PC-9 (cell line): ENCODE measurements at regions not wholly inside any gene's neighbourhood (a gene's known extent, or its start where the extent isn't known, plus 50 kb on each side); places are given as distances from the start of the nearest gene placed in this dataset.

Experiments
- BruUV-seq: library from RNA; stranded (reverse); fragments of 400-500 nt; replicated peaks from 2 replicates; lab custom pipeline; 2021; lab: Mats Ljungman, UMichigan
- CTCF ChIA-PET: fragments of 300-600 bp; sonication (Branson Sonifier 250); formaldehyde crosslinking; loops from one replicate; lab custom pipeline; 2022; ENCODE audit warnings: antibody characterized with exemption; lab: Charles Lee
- POLR2A ChIA-PET: fragments of 300-600 bp; sonication (Branson Sonifier 250); formaldehyde crosslinking; loops from one replicate; lab custom pipeline; 2022; ENCODE audit warnings: antibody characterized with exemption; ENCODE audit not compliant: unreplicated experiment; lab: Charles Lee
- DNase-seq, 2 experiments: peaks; one replicate each; pipeline versions ENCODE4 v3.0.0 to v3.0.0-alpha.2; 2015 to 2022; ENCODE audit warnings: mixed read lengths in 1 of 2
- H2AFZ ChIP-seq: fragments of 200-600 bp; sonication (generic); 2 replicates; pipeline ENCODE4 v1.8.1; 2017; ENCODE audit warnings: antibody characterized with exemption
- H3F3A ChIP-seq: fragments of 200-600 bp; sonication (generic); 2 replicates; pipeline ENCODE4 v1.8.1; 2017; ENCODE audit warnings: antibody characterized with exemption, mild to moderate bottlenecking, low read depth; ENCODE audit not compliant: insufficient read depth
- H3K27ac ChIP-seq: fragments of 200-600 bp; sonication (generic); 2 replicates; pipeline ENCODE4 v1.6.1; 2016; ENCODE audit warnings: mixed run types
- H3K27me3 ChIP-seq: fragments of 200-600 bp; sonication (generic); 2 replicates; pipeline ENCODE4 v1.6.1; 2016; ENCODE audit warnings: low read depth, mixed run types; ENCODE audit not compliant: insufficient read depth
- H3K36me3 ChIP-seq: fragments of 200-600 bp; sonication (generic); 2 replicates; pipeline ENCODE4 v1.6.1; 2016; ENCODE audit warnings: low read depth, mixed run types
- H3K4me1 ChIP-seq: fragments of 200-600 bp; sonication (generic); replicated peaks from 2 replicates; pipeline ENCODE4 v1.6.1; 2016; ENCODE audit warnings: mixed run types; ENCODE audit not compliant: insufficient read depth
- H3K4me2 ChIP-seq: fragments of 200-600 bp; sonication (generic); 2 replicates; pipeline ENCODE4 v1.6.1; 2017; ENCODE audit warnings: mixed run types
- H3K4me3 ChIP-seq: fragments of 200-600 bp; sonication (generic); 2 replicates; pipeline ENCODE4 v1.6.1; 2016; ENCODE audit warnings: mixed run types
- H3K79me2 ChIP-seq: fragments of 200-600 bp; sonication (generic); 2 replicates; pipeline ENCODE4 v1.6.1; 2017; ENCODE audit warnings: low read depth, mixed run types
- H3K9me2 ChIP-seq: fragments of 200-600 bp; sonication (generic); 2 replicates; pipeline ENCODE4 v1.8.1; 2017; ENCODE audit warnings: mild to moderate bottlenecking; ENCODE audit not compliant: insufficient read depth
- H3K9me3 ChIP-seq: fragments of 200-600 bp; sonication (generic); 2 replicates; pipeline ENCODE4 v1.8.1; 2016; ENCODE audit warnings: low read depth; ENCODE audit not compliant: insufficient read depth
- H4K20me1 ChIP-seq: fragments of 200-600 bp; sonication (generic); 2 replicates; pipeline ENCODE4 v1.8.1; 2017; ENCODE audit not compliant: insufficient read depth
- CTCF ChIP-seq: fragments of 200-600 bp; sonication (generic); conservative IDR thresholded peaks from 2 replicates; pipeline ENCODE4 v1.6.1; 2017; ENCODE audit warnings: mixed run types, antibody characterized with exemption, mild to moderate bottlenecking, moderate library complexity
- EZH2 ChIP-seq: fragments of 200-600 bp; sonication (generic); IDR thresholded peaks from 2 replicates; pipeline ENCODE4 v1.8.0; 2017; ENCODE audit warnings: antibody characterized with exemption, low read depth
- intact Hi-C: fragments of 100-400 bp; cut with micrococcal nuclease; formaldehyde crosslinking; loops from one replicate; pipeline ENCODE4 v1.10.0; 2022; ENCODE audit not compliant: unreplicated experiment

- Histone ChIP-seq H3K9me2 (no peaks in the 10 kb centered on the region), H4K20me1 (no peaks in the 10 kb centered on the region), H3K27me3 (no peaks in the 10 kb centered on the region), H3K36me3 (no peaks in the 10 kb centered on the region), H3K9me3 (no peaks in the 10 kb centered on the region), H3K79me2 (no peaks in the 10 kb centered on the region), H3K4me2 (no peak overlapping the region), H3F3A (no peaks in the 10 kb centered on the region), H2AFZ (no peak overlapping the region), H3K4me1 (no peaks in the 10 kb centered on the region), H3K4me3 (no peak overlapping the region), H3K27ac (no peak overlapping the region)
- no TSS peak for BruUV-seq
- DNase-seq = no peak
- intact Hi-C loops = no loop called here
- ChIA-PET CTCF (no interaction called here), POLR2A (no interaction called here)
- TF ChIP-seq EZH2 = no peak
- TF ChIP-seq CTCF = no peak
Observed at GRCh38 chr10:20644421-20644820, 252.7 kb downstream of the NEBL start.

- Histone ChIP-seq H3K4me2 (no peak overlapping the region), H3K36me3 (no peaks in the 10 kb centered on the region), H4K20me1 (no peaks in the 10 kb centered on the region), H3K27ac (no peak overlapping the region), H3K9me2 (no peaks in the 10 kb centered on the region), H3K79me2 (no peaks in the 10 kb centered on the region), H3F3A (no peaks in the 10 kb centered on the region), H3K4me3 (no peak overlapping the region), H3K9me3 (no peaks in the 10 kb centered on the region), H2AFZ (no peak overlapping the region), H3K27me3 (no peaks in the 10 kb centered on the region), H3K4me1 (no peaks in the 10 kb centered on the region)
- no TSS peak for BruUV-seq
- DNase-seq = no peak
- ChIA-PET POLR2A (no interaction called here), CTCF (no interaction called here)
- intact Hi-C loops = no loop called here
- TF ChIP-seq CTCF = no peak
Observed at GRCh38 chr10:20641605-20642004, 255.5 kb downstream of the NEBL start.

- Histone ChIP-seq H3K36me3 (no peaks in the 10 kb centered on the region), H3K4me2 (no peak overlapping the region), H3K4me1 (no peaks in the 10 kb centered on the region), H3K27me3 (no peaks in the 10 kb centered on the region), H3K79me2 (no peaks in the 10 kb centered on the region), H3K9me2 (no peaks in the 10 kb centered on the region), H3K4me3 (no peak overlapping the region), H2AFZ (no peak overlapping the region), H3K27ac (no peak overlapping the region), H3K9me3 (no peaks in the 10 kb centered on the region), H3F3A (no peaks in the 10 kb centered on the region), H4K20me1 (no peaks in the 10 kb centered on the region)
- BruUV-seq = no TSS peak
- no peak for TF ChIP-seq CTCF
- no peak for TF ChIP-seq EZH2
- CTCF ChIA-PET = no interaction called here
- POLR2A ChIA-PET = no interaction called here
- no peak for DNase-seq
- intact Hi-C loops = no loop called here
Observed at GRCh38 chr10:20635570-20635969, 261.5 kb downstream of the NEBL start.
